K562 (cell line): ENCODE measurements at regions not wholly inside any gene's neighbourhood (a gene's known extent, or its start where the extent isn't known, plus 50 kb on each side); places are given as distances from the start of the nearest gene placed in this dataset.
A peak's percentile ranks its signal among the peaks of the same experiment; 100 is the strongest.
"Not testable (repeated sequence)": the region's sequence is repeated elsewhere in the genome, so short reads cannot be mapped to it uniquely, and the experiment has no call there.

ENCODE experiments used
- ATAC-seq: fragments of 200-7000 bp; cut with Tn5 transposase; 3 replicates; pipeline ENCODE4 v1.9.1; 2020; ENCODE audit warnings: moderate library complexity
- BruUV-seq: library from RNA; stranded (reverse); fragments of 400-500 nt; replicated peaks from 2 replicates; lab custom pipeline; 2021; lab: Mats Ljungman, UMichigan
- CTCF ChIA-PET: fragments of 300-600 bp; formaldehyde crosslinking; extraction: SDS; loops from one replicate; lab custom pipeline; 2021; ENCODE audit warnings: low intra/inter-chr PET ratio; lab: Yijun Ruan, JAX
- POLR2A ChIA-PET: fragments of 300-600, 350-650 bp; sonication (Branson Sonifier 250); formaldehyde crosslinking; extraction: SDS; loops from one replicate; lab custom pipeline; 2021; ENCODE audit warnings: antibody characterized with exemption, inconsistent platforms; lab: Yijun Ruan, JAX
- DNase-seq, 4 experiments: peaks; one replicate each; pipeline versions ENCODE4 v3.0.0 to v3.0.0-alpha.2; 2011 to 2018; ENCODE audit warnings: low spot score in 3 of 4, mixed read lengths in 3 of 4; ENCODE audit errors: extremely low read depth in 1 of 4
- FAIRE-seq: peaks from 2 replicates; lab custom pipeline; 2011; peaks lifted over from hg19 to GRCh38; lab: Jason Lieb, UNC
- H2AFZ ChIP-seq: 2 replicates; pipeline ENCODE4 v1.6.0; 2011; ENCODE audit warnings: low read depth, low read length, control low read depth, inconsistent platforms
- H3K27ac ChIP-seq: fragments of 200-600 bp; 3 replicates; pipeline ENCODE4 v1.8.0; 2011; ENCODE audit warnings: low read depth, mild to moderate bottlenecking, control low read depth, inconsistent platforms, low read length, moderate library complexity, mixed read lengths; ENCODE audit errors: extremely low read depth
- H3K27me3 ChIP-seq, 2 experiments: fragments of 300-600 bp in 1 of 2; 2 replicates in 1 of 2; 3 replicates in 1 of 2; pipeline versions ENCODE4 v1.6.0 to v1.8.0; 2011; ENCODE audit warnings: inconsistent platforms in 2 of 2, low read length in 2 of 2, mild to moderate bottlenecking in 1 of 2, mixed read lengths in 1 of 2, moderate library complexity in 1 of 2; ENCODE audit not compliant: control insufficient read depth in 2 of 2, insufficient read depth in 2 of 2
- H3K36me3 ChIP-seq: fragments of 300-600 bp; 3 replicates; pipeline ENCODE4 v1.8.0; 2011; ENCODE audit warnings: mild to moderate bottlenecking, low read length, inconsistent platforms; ENCODE audit not compliant: control insufficient read depth, insufficient read depth
- H3K4me1 ChIP-seq, 2 experiments: fragments of 200-600 bp in 1 of 2; replicated peaks in 1 of 2; 2 replicates in 1 of 2; 3 replicates in 1 of 2; pipeline versions ENCODE4 v1.5.1 to v1.8.0; 2011; ENCODE audit warnings: inconsistent platforms in 2 of 2, low read length in 2 of 2, mild to moderate bottlenecking in 1 of 2, mixed read lengths in 1 of 2, moderate library complexity in 1 of 2; ENCODE audit not compliant: control insufficient read depth in 2 of 2, insufficient read depth in 2 of 2
- H3K4me2 ChIP-seq: 2 replicates; pipeline ENCODE4 v1.6.1; 2011; ENCODE audit warnings: low read length, control low read depth, inconsistent platforms, mixed read lengths; ENCODE audit not compliant: insufficient read depth
- H3K4me3 ChIP-seq: fragments of 200-600 bp; sonication (generic), shearing (Covaris generic); 2 replicates; pipeline ENCODE4 v1.5.1; 2016; ENCODE audit warnings: control low read depth, inconsistent platforms
- H3K79me2 ChIP-seq: fragments of 200-600 bp; 3 replicates; pipeline ENCODE4 v1.8.0; 2011; ENCODE audit warnings: low read length, inconsistent platforms; ENCODE audit not compliant: control insufficient read depth, insufficient read depth
- H3K9ac ChIP-seq, 2 experiments: 2 replicates each; pipeline versions ENCODE4 v1.6.0 to v1.6.1; 2011; ENCODE audit warnings: low read depth in 2 of 2, low read length in 2 of 2, control low read depth in 1 of 2, inconsistent platforms in 1 of 2, mild to moderate bottlenecking in 1 of 2, mixed read lengths in 1 of 2; ENCODE audit not compliant: insufficient read depth in 1 of 2
- H3K9me1 ChIP-seq: one replicate; pipeline ENCODE4 v1.6.0; 2011; ENCODE audit warnings: inconsistent platforms, mild to moderate bottlenecking, low read length, moderate library complexity; ENCODE audit not compliant: control insufficient read depth, insufficient read depth
- H3K9me3 ChIP-seq: replicated peaks from 2 replicates; pipeline ENCODE4 v1.5.1; 2011; ENCODE audit warnings: low read depth, low read length, inconsistent platforms; ENCODE audit not compliant: control insufficient read depth, insufficient read depth
- H4K20me1 ChIP-seq: replicated peaks from 2 replicates; pipeline ENCODE4 v1.6.1; 2011; ENCODE audit warnings: low read length, inconsistent platforms, mixed read lengths; ENCODE audit not compliant: control insufficient read depth, insufficient read depth
- ZFP91 ChIP-seq: sonication (generic); formaldehyde crosslinking; IDR thresholded peaks from 2 replicates; pipeline ENCODE4 v1.8.0; 2022; ENCODE audit warnings: mild to moderate bottlenecking, missing genetic modification reagents
- ZNF121 ChIP-seq: sonication (generic); formaldehyde crosslinking; conservative IDR thresholded peaks from 2 replicates; pipeline ENCODE4 v1.8.0; 2022; ENCODE audit warnings: missing genetic modification reagents
- WGBS: fragments of 100-300 bp; shearing (Covaris generic); methylation state at CpG from one replicate; pipeline ENCODE4 v1.1.6; 2016; ENCODE audit warnings: low coverage, mixed read lengths; ENCODE audit not compliant: insufficient coverage; ENCODE audit errors: missing lambda C conversion rate; 5-methylcytosine and 5-hydroxymethylcytosine counted together
- in situ Hi-C: fragments of 300-500 bp; cut with MboI; formaldehyde crosslinking; loops from 4 replicates; pipeline ENCODE4 v1.15.0; 2018; ENCODE audit warnings: inconsistent platforms, mixed read lengths
- intact Hi-C: fragments of 100-400 bp; cut with micrococcal nuclease; formaldehyde crosslinking; loops from 2 replicates; pipeline ENCODE4 v1.14.2; 2022

- no peak for ATAC-seq
- POLR2A ChIA-PET, result no interaction called here
- DNase-seq, result no peak
These were observed 175.1 kb downstream of the C9orf50 start for GRCh38 chr9:129445794-129446306.

GRCh38 chr9:129443515-129444164 is 177.3 kb downstream of the C9orf50 start:
- H3K9me1 ChIP-seq, H3K4me2 ChIP-seq, ATAC-seq, intact Hi-C loops, DNase-seq, H3K4me3 ChIP-seq, FAIRE-seq, H3K27ac ChIP-seq, BruUV-seq, CTCF ChIA-PET, H3K9ac ChIP-seq, H3K4me1 ChIP-seq, H3K79me2 ChIP-seq, in situ Hi-C loops, H3K9me3 ChIP-seq, H4K20me1 ChIP-seq, H3K36me3 ChIP-seq, H2AFZ ChIP-seq, H3K27me3 ChIP-seq: not testable (repeated sequence)
- POLR2A ChIA-PET, result interaction anchor here (0.7 to 1.0 kb wide), 2 partner anchors 16 to 34 kb away, joined by 3 read pairs; no protein-coding TSS in a partner anchor
- WGBS, result 37% methylated on average over 2 of the region's 8 CpGs

More at GRCh38 chr9:129445794-129446306, 175.1 kb downstream of the C9orf50 start:
- H3K79me2 ChIP-seq, result no peaks in the 10 kb centered on the region
- no peak overlapping the region for H3K9ac ChIP-seq
- no peak overlapping the region for H3K27ac ChIP-seq
- H2AFZ ChIP-seq, result no peak overlapping the region
- H3K9me1 ChIP-seq, result no peaks in the 10 kb centered on the region
- TF ChIP-seq ZFP91 (CRISPR knock-in tag) (0 out of 2 replicates have a peak, but pooled peaks have one; percentile 47), ZNF121 (CRISPR knock-in tag) (no peak)
- FAIRE-seq, result no peak
- in situ Hi-C loops (no loop called here), intact Hi-C loops (no loop called here)
- no peaks in the 10 kb centered on the region for H3K27me3 ChIP-seq
- H3K4me3 ChIP-seq, result no peak overlapping the region
- CTCF ChIA-PET, result no interaction called here
- no TSS peak for BruUV-seq
- H3K4me1 ChIP-seq, result peaks cover 9% of the 10 kb centered on the region in 2 experiments
- 54% methylated on average over 10 of the region's 10 CpGs for WGBS
- no peaks in the 10 kb centered on the region for H3K36me3 ChIP-seq
- no peak overlapping the region for H3K4me2 ChIP-seq
- H3K9me3 ChIP-seq, result no peaks in the 10 kb centered on the region
- no peaks in the 10 kb centered on the region for H4K20me1 ChIP-seq
